WTC11 (cell line): ENCODE measurements at regions not wholly inside any gene's neighbourhood (a gene's known extent, or its start where the extent isn't known, plus 50 kb on each side); places are given as distances from the start of the nearest gene placed in this dataset.

Experiments used
- ATAC-seq: fragments of 200-7000 bp; cut with Tn5 transposase; 2 replicates; pipeline ENCODE4 v1.10.0; 2021; ENCODE audit warnings: mild to moderate bottlenecking, moderate library complexity
- CTCF ChIA-PET: fragments of 300-600 bp; sonication (Branson Sonifier 250); formaldehyde crosslinking; loops from one replicate; lab custom pipeline; 2021; ENCODE audit warnings: antibody characterized with exemption; lab: Charles Lee
- POLR2A ChIA-PET: fragments of 350-600 bp; sonication (Branson Sonifier 250); formaldehyde crosslinking; loops from one replicate; lab custom pipeline; 2021; ENCODE audit warnings: antibody characterized with exemption; lab: Charles Lee
- DNase-seq: peaks from one replicate; pipeline ENCODE4 v3.0.0; 2021; ENCODE audit warnings: low spot score
- H3K27ac Mint-ChIP-seq: 2 replicates; pipeline ENCODE4 v1.8.0; 2021; ENCODE audit warnings: mixed read lengths
- H3K27me3 Mint-ChIP-seq: 2 replicates; pipeline ENCODE4 v1.8.0; 2021; ENCODE audit warnings: low read depth, mild to moderate bottlenecking, moderate library complexity, mixed read lengths
- H3K36me3 Mint-ChIP-seq: 2 replicates; pipeline ENCODE4 v1.8.0; 2021; ENCODE audit warnings: mixed read lengths
- H3K4me1 Mint-ChIP-seq: 2 replicates; pipeline ENCODE4 v1.8.0; 2022; ENCODE audit warnings: mixed read lengths
- H3K4me3 Mint-ChIP-seq: 2 replicates; pipeline ENCODE4 v1.8.0; 2021; ENCODE audit warnings: mild to moderate bottlenecking, moderate library complexity, mixed read lengths
- H3K9me3 Mint-ChIP-seq: 2 replicates; pipeline ENCODE4 v1.8.0; 2021; ENCODE audit warnings: mixed read lengths
- ATF6 ChIP-seq: sonication (generic); formaldehyde crosslinking; IDR thresholded peaks from 2 replicates; pipeline ENCODE4 v1.8.1; 2023; ENCODE audit warnings: mild to moderate bottlenecking, missing genetic modification reagents
- CBFB ChIP-seq: sonication (generic); formaldehyde crosslinking; IDR thresholded peaks from 2 replicates; pipeline ENCODE4 v1.8.1; 2022; ENCODE audit warnings: mild to moderate bottlenecking, low read depth, missing genetic modification reagents
- ELF4 ChIP-seq: sonication (generic); formaldehyde crosslinking; IDR thresholded peaks from 2 replicates; pipeline ENCODE4 v1.8.1; 2022; ENCODE audit warnings: low read depth, mild to moderate bottlenecking, moderate library complexity, missing genetic modification reagents
- ETV6 ChIP-seq: sonication (generic); formaldehyde crosslinking; IDR thresholded peaks from 2 replicates; pipeline ENCODE4 v1.8.1; 2022; ENCODE audit warnings: mild to moderate bottlenecking, missing genetic modification reagents
- FOXP1 ChIP-seq: sonication (generic); formaldehyde crosslinking; IDR thresholded peaks from 2 replicates; pipeline ENCODE4 v1.8.0; 2022; ENCODE audit warnings: missing genetic modification reagents, mild to moderate bottlenecking, moderate library complexity, borderline replicate concordance
- HMGA2 ChIP-seq: fragments of 250-450 bp; sonication (Bioruptor Pico); IDR thresholded peaks from 2 replicates; pipeline ENCODE4 v1.4.0; 2021; ENCODE audit warnings: mild to moderate bottlenecking, moderate library complexity
- NR1H2 ChIP-seq: sonication (generic); formaldehyde crosslinking; IDR thresholded peaks from 2 replicates; pipeline ENCODE4 v1.9.0; 2021; ENCODE audit warnings: mild to moderate bottlenecking, moderate library complexity, missing genetic modification reagents
- PREB ChIP-seq: sonication (generic); formaldehyde crosslinking; IDR thresholded peaks from 2 replicates; pipeline ENCODE4 v1.8.1; 2022; ENCODE audit warnings: mild to moderate bottlenecking, missing genetic modification reagents, moderate library complexity, borderline replicate concordance
- SP1 ChIP-seq: sonication (generic); formaldehyde crosslinking; conservative IDR thresholded peaks from 2 replicates; pipeline ENCODE4 v1.8.1; 2022; ENCODE audit warnings: missing genetic modification reagents
- STAT6 ChIP-seq: sonication (generic); formaldehyde crosslinking; conservative IDR thresholded peaks from 2 replicates; pipeline ENCODE4 v1.8.1; 2023; ENCODE audit warnings: mild to moderate bottlenecking, low read depth, missing genetic modification reagents, moderate library complexity
- TCF7 ChIP-seq: sonication (generic); formaldehyde crosslinking; IDR thresholded peaks from 2 replicates; pipeline ENCODE4 v1.8.0; 2022; ENCODE audit warnings: mild to moderate bottlenecking, low read depth, missing genetic modification reagents, moderate library complexity
- TEAD4 ChIP-seq: sonication (generic); formaldehyde crosslinking; IDR thresholded peaks from 2 replicates; pipeline ENCODE4 v1.8.0; 2022; ENCODE audit warnings: mild to moderate bottlenecking, missing genetic modification reagents
- ZNF121 ChIP-seq: sonication (generic); formaldehyde crosslinking; IDR thresholded peaks from 2 replicates; pipeline ENCODE4 v1.8.0; 2023; ENCODE audit warnings: missing genetic modification reagents
- ZNF423 ChIP-seq: fragments of 250-450 bp; sonication (Bioruptor Pico); IDR thresholded peaks from 2 replicates; pipeline ENCODE4 v2.1.2; 2022; ENCODE audit warnings: mild to moderate bottlenecking, moderate library complexity
- TF ChIP-seq, protein P1 (sequence below): fragments of 250-450 bp; sonication (Bioruptor Pico); conservative IDR thresholded peaks from 2 replicates; pipeline ENCODE4 v1.9.0; 2021; ENCODE audit warnings: mild to moderate bottlenecking
- TF ChIP-seq, protein P2 (sequence below): sonication (generic); formaldehyde crosslinking; IDR thresholded peaks from 2 replicates; pipeline ENCODE4 v1.8.1; 2023; ENCODE audit warnings: mild to moderate bottlenecking, missing genetic modification reagents, moderate library complexity
- TF ChIP-seq, protein P3 (sequence below): sonication (generic); formaldehyde crosslinking; IDR thresholded peaks from 2 replicates; pipeline ENCODE4 v1.8.1; 2023; ENCODE audit warnings: mild to moderate bottlenecking, missing genetic modification reagents
- TF ChIP-seq, protein P4 (sequence below): sonication (generic); formaldehyde crosslinking; IDR thresholded peaks from 2 replicates; pipeline ENCODE4 v1.8.0; 2022; ENCODE audit warnings: mild to moderate bottlenecking, missing genetic modification reagents
- TF ChIP-seq, protein P5 (sequence below): sonication (generic); formaldehyde crosslinking; IDR thresholded peaks from 2 replicates; pipeline ENCODE4 v1.8.0; 2022; ENCODE audit warnings: mild to moderate bottlenecking, missing genetic modification reagents
- TF ChIP-seq, protein P6 (sequence below): sonication (generic); formaldehyde crosslinking; IDR thresholded peaks from 2 replicates; pipeline ENCODE4 v1.8.0; 2023; ENCODE audit warnings: missing genetic modification reagents

- TF ChIP-seq, protein P1, sequence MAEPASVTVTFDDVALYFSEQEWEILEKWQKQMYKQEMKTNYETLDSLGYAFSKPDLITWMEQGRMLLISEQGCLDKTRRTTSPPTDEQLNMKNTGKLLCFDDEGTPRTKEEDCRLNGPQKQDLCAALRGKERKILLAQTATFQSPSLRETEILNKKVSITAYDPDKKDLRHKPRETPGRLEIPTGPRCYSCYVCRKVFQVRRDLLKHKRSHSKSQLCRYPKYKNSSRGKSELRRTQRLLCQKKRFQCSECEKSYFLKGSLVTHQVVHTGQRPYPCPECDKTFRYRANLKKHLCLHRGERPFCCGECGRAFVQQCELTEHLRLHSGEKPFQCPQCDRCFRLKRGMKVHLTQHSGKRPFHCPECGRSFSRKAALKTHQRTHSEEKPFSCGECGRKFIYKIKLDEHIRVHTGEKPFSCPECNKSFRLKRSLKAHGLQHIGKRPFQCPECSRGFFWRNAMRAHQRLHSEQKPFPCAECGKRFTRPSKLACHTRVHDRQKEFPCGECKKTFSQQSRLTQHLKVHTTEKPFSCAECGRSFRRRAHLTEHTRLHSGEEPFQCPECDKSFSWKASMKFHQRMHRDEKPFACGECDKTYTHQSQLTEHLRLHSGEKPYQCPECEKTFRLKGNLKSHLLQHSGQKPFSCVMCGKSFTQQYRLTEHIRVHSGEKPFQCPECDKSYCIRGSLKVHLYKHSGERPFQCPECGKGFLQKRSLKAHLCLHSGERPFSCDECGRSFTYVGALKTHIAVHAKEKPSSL (CRISPR knock-in tag): no peak
- TF ChIP-seq FOXP1 (CRISPR knock-in tag) (no peak), TCF7 (CRISPR knock-in tag) (no peak), ETV6 (CRISPR knock-in tag) (no peak), NR1H2 (CRISPR knock-in tag) (no peak), ZNF121 (CRISPR knock-in tag) (no peak), CBFB (CRISPR knock-in tag) (no peak), ZNF423 (CRISPR knock-in tag) (no peak)
- TF ChIP-seq, protein P2, sequence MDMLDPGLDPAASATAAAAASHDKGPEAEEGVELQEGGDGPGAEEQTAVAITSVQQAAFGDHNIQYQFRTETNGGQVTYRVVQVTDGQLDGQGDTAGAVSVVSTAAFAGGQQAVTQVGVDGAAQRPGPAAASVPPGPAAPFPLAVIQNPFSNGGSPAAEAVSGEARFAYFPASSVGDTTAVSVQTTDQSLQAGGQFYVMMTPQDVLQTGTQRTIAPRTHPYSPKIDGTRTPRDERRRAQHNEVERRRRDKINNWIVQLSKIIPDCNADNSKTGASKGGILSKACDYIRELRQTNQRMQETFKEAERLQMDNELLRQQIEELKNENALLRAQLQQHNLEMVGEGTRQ (CRISPR knock-in tag): no peak
- TF ChIP-seq, protein P3, sequence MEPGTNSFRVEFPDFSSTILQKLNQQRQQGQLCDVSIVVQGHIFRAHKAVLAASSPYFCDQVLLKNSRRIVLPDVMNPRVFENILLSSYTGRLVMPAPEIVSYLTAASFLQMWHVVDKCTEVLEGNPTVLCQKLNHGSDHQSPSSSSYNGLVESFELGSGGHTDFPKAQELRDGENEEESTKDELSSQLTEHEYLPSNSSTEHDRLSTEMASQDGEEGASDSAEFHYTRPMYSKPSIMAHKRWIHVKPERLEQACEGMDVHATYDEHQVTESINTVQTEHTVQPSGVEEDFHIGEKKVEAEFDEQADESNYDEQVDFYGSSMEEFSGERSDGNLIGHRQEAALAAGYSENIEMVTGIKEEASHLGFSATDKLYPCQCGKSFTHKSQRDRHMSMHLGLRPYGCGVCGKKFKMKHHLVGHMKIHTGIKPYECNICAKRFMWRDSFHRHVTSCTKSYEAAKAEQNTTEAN: no peak
- TF ChIP-seq, all 79 proteins: peak for 0
Measured at GRCh38 chr5:2324788-2325187, 426.7 kb downstream of the IRX2 start (continued).

GRCh38 chr5:2320611-2321010 lies 430.9 kb downstream of the IRX2 start:
- Mint-ChIP-seq H3K4me3 (no peak overlapping the region), H3K9me3 (no peaks in the 10 kb centered on the region), H3K27me3 (no peaks in the 10 kb centered on the region; the same call in 1 of the 2 replicates), H3K27ac (no peak overlapping the region), H3K4me1 (peaks cover 3% of the 10 kb centered on the region; the same call in 1 of the 2 replicates), H3K36me3 (no peaks in the 10 kb centered on the region)
- ATAC-seq: no peak
- ChIA-PET CTCF (no interaction called here), POLR2A (no interaction called here)
- DNase-seq: no peak
- TF ChIP-seq ATF6 (no peak), STAT6 (no peak), TEAD4 (CRISPR knock-in tag) (no peak), SP1 (no peak), NR1H2 (CRISPR knock-in tag) (no peak), ELF4 (CRISPR knock-in tag) (no peak), HMGA2 (no peak), PREB (CRISPR knock-in tag) (no peak)
- TF ChIP-seq, protein P4, sequence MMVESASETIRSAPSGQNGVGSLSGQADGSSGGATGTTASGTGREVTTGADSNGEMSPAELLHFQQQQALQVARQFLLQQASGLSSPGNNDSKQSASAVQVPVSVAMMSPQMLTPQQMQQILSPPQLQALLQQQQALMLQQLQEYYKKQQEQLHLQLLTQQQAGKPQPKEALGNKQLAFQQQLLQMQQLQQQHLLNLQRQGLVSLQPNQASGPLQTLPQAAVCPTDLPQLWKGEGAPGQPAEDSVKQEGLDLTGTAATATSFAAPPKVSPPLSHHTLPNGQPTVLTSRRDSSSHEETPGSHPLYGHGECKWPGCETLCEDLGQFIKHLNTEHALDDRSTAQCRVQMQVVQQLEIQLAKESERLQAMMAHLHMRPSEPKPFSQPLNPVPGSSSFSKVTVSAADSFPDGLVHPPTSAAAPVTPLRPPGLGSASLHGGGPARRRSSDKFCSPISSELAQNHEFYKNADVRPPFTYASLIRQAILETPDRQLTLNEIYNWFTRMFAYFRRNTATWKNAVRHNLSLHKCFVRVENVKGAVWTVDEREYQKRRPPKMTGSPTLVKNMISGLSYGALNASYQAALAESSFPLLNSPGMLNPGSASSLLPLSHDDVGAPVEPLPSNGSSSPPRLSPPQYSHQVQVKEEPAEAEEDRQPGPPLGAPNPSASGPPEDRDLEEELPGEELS (CRISPR knock-in tag): no peak
- TF ChIP-seq, protein P5, sequence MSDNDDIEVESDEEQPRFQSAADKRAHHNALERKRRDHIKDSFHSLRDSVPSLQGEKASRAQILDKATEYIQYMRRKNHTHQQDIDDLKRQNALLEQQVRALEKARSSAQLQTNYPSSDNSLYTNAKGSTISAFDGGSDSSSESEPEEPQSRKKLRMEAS (CRISPR knock-in tag): no peak
- TF ChIP-seq, protein P6, sequence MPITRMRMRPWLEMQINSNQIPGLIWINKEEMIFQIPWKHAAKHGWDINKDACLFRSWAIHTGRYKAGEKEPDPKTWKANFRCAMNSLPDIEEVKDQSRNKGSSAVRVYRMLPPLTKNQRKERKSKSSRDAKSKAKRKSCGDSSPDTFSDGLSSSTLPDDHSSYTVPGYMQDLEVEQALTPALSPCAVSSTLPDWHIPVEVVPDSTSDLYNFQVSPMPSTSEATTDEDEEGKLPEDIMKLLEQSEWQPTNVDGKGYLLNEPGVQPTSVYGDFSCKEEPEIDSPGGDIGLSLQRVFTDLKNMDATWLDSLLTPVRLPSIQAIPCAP (CRISPR knock-in tag): no peak
